Neutrophil (primary cell): ENCODE measurements at regions not wholly inside any gene's neighbourhood (a gene's known extent, or its start where the extent isn't known, plus 50 kb on each side); places are given as distances from the start of the nearest gene placed in this dataset.

Experiments used
- H3K27ac ChIP-seq: fragments of 200-600 bp; sonication (generic); 2 replicates; pipeline ENCODE4 v1.5.1; 2016; ENCODE audit warnings: mild to moderate bottlenecking, moderate library complexity
- H3K27me3 ChIP-seq: fragments of 200-600 bp; sonication (generic); 2 replicates; pipeline ENCODE4 v1.6.0; 2016; ENCODE audit warnings: mild to moderate bottlenecking
- H3K36me3 ChIP-seq: fragments of 200-600 bp; sonication (generic); 2 replicates; pipeline ENCODE4 v1.5.1; 2017
- H3K4me1 ChIP-seq, 2 experiments: fragments of 200-600 bp in 1 of 2; sonication (generic) in 1 of 2; 1 replicate in 1 of 2; 2 replicates in 1 of 2; pipeline versions ENCODE4 v1.5.1 to v1.6.1; 2013 to 2016; ENCODE audit warnings: low read depth in 1 of 2, low read length in 1 of 2, mild to moderate bottlenecking in 1 of 2, moderate library complexity in 1 of 2; ENCODE audit not compliant: control insufficient read depth in 1 of 2, insufficient read depth in 1 of 2
- H3K4me3 ChIP-seq, 2 experiments: fragments of 200-600 bp in 1 of 2; sonication (generic) in 1 of 2; 1 replicate in 1 of 2; 2 replicates in 1 of 2; pipeline ENCODE4 v1.5.1; 2013 to 2016; ENCODE audit warnings: low read depth in 1 of 2, low read length in 1 of 2, mild to moderate bottlenecking in 1 of 2, moderate library complexity in 1 of 2
- H3K9me3 ChIP-seq: fragments of 200-600 bp; sonication (generic); 2 replicates; pipeline ENCODE4 v1.5.1; 2016
- CTCF ChIP-seq: fragments of 200-600 bp; sonication (generic); IDR thresholded peaks from 2 replicates; pipeline ENCODE4 v1.5.1; 2016; ENCODE audit warnings: antibody characterized with exemption

GRCh38 chr5:173667702-173668101 is 51.3 kb upstream of the BOD1 start:
- Histone ChIP-seq H3K36me3 (no peaks in the 10 kb centered on the region), H3K4me1 (peaks cover 34 to 40% of the 10 kb centered on the region in 2 experiments)

GRCh38 chr5:173668245-173668800 is 51.9 kb upstream of the BOD1 start:
- Histone ChIP-seq H3K4me3 (no peak overlapping the region), H3K9me3 (no peaks in the 10 kb centered on the region), H3K36me3 (no peaks in the 10 kb centered on the region), H3K27ac (no peak overlapping the region), H3K27me3 (no peaks in the 10 kb centered on the region), H3K4me1 (peaks cover 34 to 46% of the 10 kb centered on the region in 2 experiments)
- no peak for TF ChIP-seq CTCF

More at GRCh38 chr5:173667702-173668101, 51.3 kb upstream of the BOD1 start:
- no peaks in the 10 kb centered on the region for H3K27me3 ChIP-seq
- no peak overlapping the region for H3K4me3 ChIP-seq
- no peak for TF ChIP-seq CTCF
- H3K9me3 ChIP-seq, result no peaks in the 10 kb centered on the region
- no peak overlapping the region for H3K27ac ChIP-seq

DNA sequence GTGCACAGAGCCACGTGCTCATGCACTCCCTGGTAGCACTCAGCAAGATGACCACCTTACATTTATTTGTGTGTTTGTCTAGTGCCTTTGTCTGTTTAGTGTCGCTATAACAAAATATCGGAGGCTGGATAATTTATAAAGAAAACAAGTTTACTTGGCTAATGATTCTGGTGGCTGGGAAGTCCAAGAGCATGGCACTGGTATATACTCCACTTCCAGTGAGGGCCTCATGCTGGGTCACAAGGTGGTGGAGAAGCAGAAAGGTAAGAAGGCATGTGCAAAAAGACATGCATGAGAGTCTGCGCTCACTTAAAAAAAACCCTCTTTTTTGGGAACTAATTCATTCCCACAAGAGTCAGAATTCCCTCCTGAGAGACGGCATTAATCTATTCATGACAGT is 52.5 kb upstream of the BOD1 start:
- Histone ChIP-seq H3K27me3 (no peaks in the 10 kb centered on the region), H3K4me1 (peaks cover 30 to 41% of the 10 kb centered on the region in 2 experiments), H3K36me3 (no peaks in the 10 kb centered on the region), H3K4me3 (no peak overlapping the region), H3K9me3 (no peaks in the 10 kb centered on the region), H3K27ac (no peak overlapping the region)
- TF ChIP-seq CTCF, result no peak

- Histone ChIP-seq H3K4me1 (peaks cover 25 to 35% of the 10 kb centered on the region in 2 experiments), H3K9me3 (no peaks in the 10 kb centered on the region), H3K36me3 (no peaks in the 10 kb centered on the region), H3K27me3 (no peaks in the 10 kb centered on the region), H3K4me3 (no peak overlapping the region), H3K27ac (peak overlapping the region; percentile 3)
- no peak for TF ChIP-seq CTCF
Observed at GRCh38 chr5:173669483-173669882, 53.0 kb upstream of the BOD1 start.

DNA sequence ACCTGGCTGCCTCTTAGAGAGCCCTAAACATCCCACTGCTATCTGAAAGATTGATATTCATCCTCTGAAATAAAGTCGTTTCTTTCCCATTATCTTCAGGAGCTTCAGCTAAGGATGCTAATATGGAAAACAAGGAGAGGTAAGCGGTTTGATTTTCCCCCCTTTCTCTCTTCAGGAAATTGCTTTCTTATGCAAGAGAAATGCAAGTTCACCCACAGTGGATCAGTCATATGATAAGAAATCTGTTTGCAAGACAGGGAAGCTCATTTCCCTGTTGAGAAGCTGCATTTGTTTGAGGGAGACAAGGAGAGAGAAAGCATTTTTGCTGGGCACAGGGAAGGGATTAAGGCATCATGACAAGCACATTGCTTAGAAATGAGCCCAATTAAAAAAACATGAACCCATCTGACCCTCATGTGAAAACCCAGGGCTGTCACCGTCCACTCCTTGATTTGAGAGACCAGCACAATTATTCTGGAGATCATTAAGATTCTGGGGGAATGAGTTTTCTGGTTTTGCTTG is 53.7 kb upstream of the BOD1 start:
- TF ChIP-seq CTCF, result no peak
- H3K4me1 ChIP-seq, result peaks cover 24 to 31% of the 10 kb centered on the region in 2 experiments
- H3K4me3 ChIP-seq, result no peak overlapping the region
- H3K27ac ChIP-seq, result peak overlapping the region; percentile 23
- H3K36me3 ChIP-seq, result no peaks in the 10 kb centered on the region
- no peaks in the 10 kb centered on the region for H3K9me3 ChIP-seq
- no peaks in the 10 kb centered on the region for H3K27me3 ChIP-seq
